Iris pigment epithelial cell (primary cell): ENCODE measurements at regions not wholly inside any gene's neighbourhood (a gene's known extent, or its start where the extent isn't known, plus 50 kb on each side); places are given as distances from the start of the nearest gene placed in this dataset.
"Not testable (repeated sequence)": the region's sequence is repeated elsewhere in the genome, so short reads cannot be mapped to it uniquely, and the experiment has no call there.

Source experiments
- DNase-seq: peaks from one replicate; pipeline ENCODE4 v3.0.0-alpha.2; 2011; ENCODE audit warnings: low read depth

DNA sequence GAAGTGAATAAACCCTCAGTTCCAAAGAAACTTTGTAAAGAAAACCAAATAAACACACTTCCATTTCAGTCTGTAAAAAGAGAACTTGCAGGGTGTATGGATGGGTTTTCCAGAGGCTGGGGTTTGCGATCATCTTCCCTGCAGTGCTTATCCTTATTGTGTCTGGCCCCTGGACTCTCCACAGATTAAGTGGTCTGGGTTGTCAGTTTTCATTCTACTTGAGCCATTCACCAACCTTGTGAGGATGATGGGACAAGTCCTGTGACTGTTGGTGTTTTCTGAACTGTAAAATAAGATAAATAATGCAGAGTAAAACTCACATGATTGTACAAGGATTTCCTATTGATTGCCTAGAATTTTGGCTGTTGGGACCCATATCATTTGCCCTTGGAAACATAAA lies 166.1 kb upstream of the MOCS2 start:
- DNase-seq: no peak

DNA sequence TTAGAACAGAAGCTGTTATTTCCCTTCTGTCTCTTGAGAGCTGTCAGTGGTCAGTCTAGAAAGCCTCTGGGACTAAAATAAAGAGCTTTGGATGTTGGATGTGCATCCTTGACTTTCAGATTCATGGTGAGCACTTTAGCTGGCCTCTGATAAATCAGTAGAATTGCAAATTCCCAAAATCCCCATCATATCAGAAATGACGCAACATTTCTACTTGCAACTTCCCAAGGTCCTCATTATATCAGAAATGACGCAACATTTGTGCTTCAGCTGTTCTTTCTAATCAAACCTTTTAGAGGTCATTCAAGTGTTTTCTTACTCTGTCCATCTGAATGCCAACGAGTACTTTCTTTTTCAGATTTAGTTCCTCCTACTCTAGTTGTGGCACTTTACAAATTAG lies 167.3 kb upstream of the MOCS2 start:
- peak; percentile 42 for DNase-seq

DNA sequence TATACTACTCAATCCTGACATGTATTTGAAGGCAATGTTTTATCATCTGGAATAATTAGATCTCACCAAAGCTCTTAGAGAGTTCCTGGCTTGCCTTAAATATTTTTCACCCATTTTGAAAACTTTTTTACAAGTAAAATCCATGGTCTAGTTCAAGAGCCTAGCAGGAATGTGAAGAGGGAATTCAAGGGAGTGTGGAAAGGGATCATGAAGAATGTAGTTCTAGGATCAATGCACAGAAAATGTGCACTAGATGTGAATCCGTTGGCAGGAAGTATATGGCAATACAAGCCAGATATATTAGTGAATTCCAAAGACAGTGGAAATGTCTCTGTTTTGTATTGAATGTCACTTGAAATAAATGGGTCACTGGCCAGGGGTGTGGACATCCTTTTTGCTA lies 167.9 kb upstream of the MOCS2 start:
- no peak for DNase-seq

DNA sequence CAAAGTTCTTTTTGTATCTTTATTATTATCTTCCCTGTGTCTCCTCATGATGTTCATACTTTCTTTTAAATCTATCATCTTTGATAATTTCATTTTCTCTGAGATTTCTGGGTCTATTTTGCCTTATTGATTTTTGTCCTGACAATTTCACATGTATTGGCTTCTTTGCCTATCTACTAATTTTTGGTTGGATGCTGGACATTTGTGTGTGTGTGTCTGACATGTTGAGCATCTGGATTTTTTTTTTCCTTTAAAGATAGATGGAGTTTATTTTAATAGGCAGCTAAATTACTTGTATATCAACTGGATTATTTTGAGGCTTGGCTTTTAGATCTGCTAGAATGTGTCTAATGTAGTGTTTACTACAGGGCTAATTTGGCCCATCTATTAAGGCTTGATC lies 178.0 kb upstream of the MOCS2 start:
- no peak for DNase-seq

DNA sequence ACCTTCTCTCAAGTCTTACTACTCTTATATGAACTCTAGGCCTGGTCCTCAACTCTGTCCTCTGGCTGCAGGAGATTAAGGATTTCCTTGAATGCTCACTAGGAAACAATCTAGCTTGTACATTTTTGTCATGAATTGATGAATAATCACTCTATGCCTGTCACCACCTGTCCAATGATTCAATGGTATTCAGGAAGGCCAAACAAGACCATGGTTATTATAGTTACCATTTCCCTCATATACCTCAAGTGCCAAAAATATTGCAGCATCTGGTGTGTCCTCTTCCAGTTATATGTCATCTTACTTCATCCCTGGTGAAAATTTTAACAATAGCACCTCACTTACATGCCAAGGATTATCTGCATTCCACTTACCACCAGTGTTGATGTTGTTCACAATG lies 179.0 kb upstream of the MOCS2 start:
- DNase-seq: no peak

DNA sequence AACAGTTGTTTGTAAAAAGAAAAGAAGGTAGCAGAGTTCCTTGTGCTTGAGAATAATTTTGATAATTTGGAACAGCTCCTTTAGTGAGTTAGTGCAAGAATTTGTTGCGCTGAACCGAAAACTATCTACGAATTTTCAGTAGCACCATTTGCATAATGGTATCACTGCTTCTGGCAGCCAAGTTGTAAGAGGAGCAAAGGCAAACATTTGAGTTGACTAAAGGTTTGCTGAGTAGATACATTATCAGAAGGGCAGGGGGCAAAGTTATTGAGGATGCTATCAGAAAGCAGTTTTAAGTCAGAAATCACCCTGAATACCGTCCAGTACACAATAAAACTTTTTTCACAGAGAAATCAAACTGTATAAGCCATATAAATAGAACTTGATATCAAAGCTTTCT lies 181.5 kb upstream of the MOCS2 start:
- no peak for DNase-seq

DNA sequence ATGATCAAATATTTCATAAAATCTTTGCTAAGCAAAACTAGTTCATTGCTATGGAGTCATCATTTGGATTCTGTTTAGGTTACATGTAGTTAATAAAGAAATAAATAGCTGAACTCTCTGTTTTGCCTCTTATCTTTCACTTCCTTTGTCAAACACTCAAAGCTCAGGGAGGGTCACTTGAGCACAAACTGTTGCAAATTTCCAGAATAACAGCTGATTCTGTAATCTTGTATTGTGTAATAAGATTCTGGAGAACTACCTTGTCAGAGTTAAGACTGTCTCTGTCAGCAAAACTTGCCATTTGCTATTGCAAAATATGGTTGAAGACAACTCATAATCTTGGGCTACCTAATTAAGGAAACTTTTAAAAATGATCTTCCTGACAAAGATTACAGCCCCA lies 182.0 kb upstream of the MOCS2 start:
- peak; percentile 85 for DNase-seq

DNA sequence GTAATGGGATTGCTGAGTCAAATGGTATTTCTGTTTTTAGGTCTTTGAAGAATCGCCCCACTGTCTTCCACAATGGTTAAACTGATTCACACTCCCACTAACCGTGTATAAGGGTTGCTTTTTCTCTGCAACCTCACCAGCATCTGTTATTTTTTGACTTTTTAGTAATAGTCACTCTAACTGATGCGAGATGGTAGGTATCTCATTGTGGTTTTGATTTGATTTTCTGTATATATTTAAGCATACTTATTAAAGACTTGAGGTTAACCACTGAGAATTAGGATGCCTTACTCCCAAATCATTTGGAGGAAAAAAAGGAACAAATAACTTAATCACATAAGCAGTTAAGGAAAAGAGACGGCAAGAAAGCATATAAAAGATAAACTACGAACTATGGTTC lies 181.6 kb upstream of the FST start:
- DNase-seq: peak; percentile 51

DNA sequence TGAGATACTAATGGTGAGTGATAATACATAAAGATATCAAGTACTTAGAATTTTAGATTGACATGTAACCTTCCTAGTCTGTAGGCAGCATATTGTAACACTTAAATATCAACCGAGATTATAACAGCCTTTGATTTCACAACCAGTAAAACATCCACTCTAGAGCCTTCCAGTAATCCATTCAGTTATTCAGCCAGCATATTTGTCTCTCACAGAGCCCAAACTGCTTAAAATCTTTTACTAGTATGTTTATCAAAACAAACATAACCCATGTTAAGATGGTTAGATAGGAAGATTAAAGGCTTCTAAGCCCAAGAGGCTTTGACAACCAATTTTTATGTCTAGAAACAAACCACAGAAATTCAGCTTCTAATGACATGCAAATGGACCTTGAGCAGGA lies 177.9 kb upstream of the FST start:
- DNase-seq: peak; percentile 80

DNA sequence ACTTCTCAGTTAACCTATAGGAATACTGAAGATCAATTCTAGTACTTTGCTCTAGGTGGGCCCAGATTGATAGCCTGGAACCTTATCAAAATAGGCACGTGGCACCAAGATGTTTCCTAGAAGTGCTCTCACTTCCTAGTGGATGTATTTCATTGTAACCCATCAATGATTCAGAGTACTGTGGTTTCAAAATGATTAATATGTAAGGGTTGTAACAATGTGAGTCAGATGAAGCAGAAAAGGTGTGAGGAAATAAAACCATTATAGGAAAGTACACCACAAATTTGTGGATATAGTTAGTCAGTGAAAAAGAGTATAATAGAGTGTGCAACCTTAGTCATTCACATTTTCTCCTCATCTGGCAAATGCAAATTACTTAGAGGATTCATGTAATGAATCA lies 177.3 kb upstream of the FST start:
- peak; percentile 82 for DNase-seq

DNA sequence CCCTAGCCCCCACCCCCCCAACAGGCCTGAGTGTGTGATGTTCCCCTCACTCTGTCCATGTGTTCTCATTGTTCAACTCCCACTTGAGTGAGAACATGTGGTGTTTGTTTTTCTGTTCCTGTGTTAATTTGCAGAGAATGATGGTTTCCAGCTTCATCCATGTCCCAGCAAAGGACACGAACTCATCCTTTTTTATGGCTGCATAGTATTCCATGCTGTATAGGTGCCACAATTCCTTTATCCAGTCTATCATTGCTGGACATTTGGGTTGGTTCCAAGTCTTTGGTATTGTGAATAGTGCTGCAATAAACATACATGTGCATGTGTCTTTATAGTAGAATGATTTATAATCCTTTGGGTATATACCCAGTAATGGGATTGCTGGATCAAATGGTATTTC lies 175.1 kb upstream of the FST start:
- DNase-seq: not testable (repeated sequence)

DNA sequence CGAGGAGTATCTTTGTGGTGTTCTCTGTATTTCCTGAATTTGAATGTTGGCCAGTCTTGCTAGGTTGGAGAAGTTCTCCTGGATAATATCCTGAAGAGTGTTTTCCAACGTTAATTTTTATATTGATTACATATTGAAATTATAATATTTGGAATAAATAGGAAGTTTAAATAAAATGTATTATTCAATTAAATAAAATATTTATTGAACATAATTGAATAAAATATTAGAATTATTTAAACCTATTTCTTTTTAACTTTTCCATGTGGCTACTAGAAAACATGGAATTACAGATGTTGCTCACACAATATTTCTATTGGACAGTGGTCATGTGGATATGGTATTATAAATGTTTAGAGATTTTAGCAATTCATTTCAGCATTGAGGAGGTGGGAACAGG lies 170.8 kb upstream of the FST start:
- no peak for DNase-seq

DNA sequence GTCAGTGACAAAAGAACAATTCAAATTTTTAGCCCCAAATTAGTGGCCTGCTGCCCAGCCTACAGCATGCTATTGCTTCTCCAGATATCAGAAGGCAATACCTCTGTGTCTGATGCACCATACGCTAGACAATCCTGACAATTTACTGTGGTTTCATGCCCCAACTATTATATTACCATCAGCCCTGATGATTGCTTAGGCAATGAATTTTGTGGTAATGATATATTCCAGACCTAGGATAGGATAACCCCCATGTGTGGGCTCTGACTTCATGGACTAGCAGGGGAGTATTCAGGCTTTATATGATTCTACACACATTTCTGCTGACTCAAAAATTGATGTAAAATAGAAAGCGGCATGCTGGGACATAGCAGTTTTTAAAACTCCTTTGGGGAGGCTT lies 168.7 kb upstream of the FST start:
- no peak for DNase-seq

DNA sequence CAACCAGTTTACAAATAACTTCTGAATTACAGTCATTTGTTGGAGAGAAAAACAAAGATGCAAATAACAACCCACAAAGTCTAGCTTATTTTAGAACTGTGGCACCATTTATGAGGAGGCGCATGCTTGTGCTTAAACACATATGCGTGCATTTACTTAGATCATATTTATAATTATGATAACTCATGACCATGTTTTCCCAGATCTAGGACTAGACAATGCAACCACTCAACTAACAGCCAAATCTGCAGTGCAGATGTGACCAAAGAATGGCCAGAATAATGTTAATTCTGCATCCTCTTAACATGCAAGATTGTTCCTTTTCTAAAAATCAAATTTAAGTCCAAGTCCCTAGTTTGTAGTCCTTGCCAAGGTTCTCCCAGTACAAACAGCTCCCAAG lies 167.3 kb upstream of the FST start:
- no peak for DNase-seq

DNA sequence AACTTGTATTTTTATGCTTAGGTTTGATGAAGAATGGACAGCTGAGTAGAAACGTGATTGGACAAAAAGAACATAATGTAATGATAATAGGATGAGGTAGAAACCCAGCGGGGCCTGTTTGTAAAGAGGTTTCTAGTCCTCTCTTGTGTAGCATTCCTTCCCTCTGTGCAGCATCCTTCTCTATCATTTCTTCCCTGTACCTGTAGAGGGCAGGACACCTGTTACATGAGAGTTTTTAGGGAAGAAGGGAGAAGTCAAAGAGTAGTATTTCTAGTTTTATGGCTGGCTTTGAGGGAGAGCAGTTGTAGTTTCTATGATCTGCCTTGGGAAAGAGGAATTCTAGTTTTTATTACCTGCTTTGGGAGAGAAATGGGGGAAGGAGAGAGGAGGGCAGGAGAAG lies 162.1 kb upstream of the FST start:
- DNase-seq: no peak

DNA sequence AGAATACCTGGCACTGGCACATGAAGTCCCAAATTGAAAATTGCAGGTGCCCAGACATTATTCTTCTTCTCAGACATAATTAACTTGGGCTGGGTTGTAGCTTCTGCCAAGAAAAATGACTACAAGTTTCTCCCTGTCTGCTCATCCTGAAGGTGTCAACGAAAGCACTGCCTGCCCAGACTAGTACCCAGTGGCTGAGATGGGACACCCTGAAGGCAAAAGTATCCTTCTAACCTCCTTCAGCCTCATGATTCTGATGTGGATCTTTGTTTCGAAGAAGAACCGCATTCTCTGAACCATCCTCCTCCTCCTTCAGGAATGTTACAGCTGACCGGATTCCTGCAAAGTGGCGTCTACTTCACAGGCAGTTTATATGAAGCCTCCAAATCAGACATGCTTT lies 161.1 kb upstream of the FST start:
- DNase-seq: no peak

DNA sequence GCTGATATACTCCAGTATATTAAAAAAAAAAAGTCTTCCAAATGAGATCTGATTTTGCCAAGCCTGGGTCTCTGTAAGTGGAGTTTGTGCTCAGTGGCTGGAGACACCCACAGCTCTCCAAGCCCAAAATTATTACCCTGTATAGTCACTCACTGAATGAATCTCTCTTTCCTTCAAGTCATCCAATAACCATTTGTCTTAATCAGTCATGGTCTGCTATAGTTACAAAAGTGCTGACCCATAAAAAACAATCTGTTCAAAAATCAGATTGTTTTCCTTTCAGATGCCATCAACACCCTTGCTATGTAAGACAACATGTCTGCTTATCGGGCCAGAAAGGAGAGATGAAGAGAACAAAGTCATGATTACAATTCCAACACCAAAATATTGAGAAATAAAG lies 159.4 kb upstream of the FST start:
- DNase-seq: no peak

DNA sequence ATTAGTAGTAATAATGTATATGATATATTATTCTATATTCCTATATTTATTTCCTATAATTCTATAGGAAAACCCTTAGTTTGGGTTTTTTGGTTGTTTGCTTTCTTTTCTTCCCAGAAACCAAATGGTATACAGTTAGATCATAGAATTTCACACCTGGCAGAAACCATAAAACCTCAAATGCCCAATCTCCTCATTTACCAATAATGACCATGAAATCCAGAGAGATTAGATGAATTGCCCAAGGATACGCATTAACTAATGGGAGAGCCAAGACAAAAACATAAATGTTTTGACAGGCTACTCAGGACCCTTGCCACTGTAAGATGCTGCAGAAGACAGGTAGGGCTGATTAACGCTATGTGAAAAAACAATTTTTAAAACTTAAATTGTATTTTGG lies 158.7 kb upstream of the FST start:
- no peak for DNase-seq

DNA sequence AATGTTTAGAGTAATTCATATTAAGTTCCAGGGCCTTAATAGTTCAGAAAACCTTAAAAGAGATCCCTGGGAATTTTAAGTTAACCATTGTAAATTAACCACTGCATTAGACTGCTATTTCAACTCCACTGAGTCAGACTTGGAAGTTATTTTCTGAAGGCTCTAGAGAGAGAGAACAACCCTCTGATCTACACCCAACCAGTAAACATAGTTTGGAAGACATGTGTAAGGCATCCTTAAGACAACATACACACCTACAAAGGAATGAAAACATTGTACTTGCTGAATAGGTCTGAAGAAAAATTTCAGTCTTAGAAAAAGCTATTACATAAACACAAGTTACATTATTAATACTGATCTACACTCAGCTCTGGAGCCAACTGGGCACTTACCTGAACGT lies 158.2 kb upstream of the FST start:
- peak; percentile 45 for DNase-seq

DNA sequence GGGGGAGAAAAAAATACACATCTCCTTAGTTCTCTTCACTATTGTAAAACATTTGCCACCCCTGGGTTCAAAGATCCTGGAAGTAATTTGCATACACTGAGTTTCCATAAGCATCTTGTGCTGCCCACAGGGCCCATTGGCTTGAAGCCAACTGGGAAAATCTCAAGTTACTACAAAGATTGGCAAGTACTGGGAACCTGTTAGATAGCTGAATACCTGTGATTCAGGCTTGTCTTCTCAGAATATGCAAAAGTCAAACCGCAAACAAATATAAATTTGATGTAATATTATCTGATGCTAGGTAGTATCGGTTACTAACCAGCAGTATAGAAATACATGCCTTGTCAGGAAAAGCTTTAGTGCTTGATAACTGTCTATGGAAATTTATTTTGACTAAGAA lies 156.9 kb upstream of the FST start:
- no peak for DNase-seq

DNA sequence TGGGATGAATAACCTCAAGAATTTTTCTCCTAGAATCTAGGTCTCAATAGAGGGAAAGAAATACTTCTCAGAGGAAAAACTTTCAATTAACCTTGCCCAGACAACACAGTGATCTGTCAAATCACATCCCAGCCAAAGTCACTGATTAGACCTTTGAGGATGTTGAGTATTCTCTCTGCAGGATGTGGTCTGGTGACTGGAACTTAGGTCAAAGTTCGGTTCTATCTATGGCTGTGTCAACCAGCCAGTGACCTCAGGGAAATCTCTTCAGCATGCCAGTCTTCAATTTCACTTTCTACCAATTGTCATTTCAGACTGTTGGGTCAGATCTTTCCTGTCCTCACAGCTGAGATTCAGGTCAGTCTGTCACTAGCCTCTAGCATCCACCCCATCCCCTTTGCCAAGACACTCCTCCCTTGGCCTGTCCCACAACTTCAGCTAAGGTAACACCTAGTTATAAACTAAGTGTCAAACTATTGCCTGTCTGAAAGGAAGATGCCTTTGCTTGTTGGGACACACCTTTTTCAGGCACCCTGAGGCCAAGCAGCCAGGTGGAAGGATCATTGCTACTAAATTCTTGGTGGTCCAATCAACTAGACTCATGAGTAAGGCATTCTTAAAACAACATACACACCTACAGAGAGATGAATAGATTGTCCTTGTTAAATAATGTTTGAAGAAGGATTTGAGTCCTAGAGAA lies 156.3 kb upstream of the FST start:
- no peak for DNase-seq

DNA sequence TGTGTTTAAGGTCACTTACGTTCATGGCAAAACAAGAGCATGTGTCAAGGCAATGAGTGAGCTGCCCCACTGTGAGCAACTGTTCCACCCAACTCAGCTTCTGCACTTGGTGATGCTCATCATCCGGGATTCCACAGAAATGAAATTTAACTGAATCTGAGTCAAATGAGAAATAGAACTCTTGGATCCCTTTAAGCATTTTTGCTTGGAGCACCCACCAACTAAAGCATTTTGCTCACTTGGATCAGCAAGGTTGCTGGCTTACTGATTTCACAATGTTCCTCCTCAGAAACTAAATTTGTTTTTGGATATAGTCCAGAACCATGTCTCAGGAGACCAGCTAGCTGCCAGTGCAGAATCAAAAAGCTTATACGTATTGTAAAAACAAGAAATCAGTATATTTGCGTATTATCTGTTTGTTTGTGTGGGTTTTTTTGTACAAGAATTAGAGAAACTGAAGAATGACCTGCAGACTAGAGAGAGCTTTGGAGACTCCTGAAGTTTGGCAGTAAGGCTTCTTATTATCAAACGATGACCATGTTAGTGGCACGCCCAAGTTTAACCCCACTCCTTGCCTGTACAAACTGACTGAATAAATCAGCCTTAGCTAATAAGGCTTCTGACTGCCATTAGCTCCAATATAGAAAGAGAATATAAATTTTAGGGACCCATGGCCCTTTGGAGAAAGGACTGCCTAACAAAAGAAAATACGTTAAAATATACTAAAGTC lies 153.8 kb upstream of the FST start:
- DNase-seq: peak; percentile 52

DNA sequence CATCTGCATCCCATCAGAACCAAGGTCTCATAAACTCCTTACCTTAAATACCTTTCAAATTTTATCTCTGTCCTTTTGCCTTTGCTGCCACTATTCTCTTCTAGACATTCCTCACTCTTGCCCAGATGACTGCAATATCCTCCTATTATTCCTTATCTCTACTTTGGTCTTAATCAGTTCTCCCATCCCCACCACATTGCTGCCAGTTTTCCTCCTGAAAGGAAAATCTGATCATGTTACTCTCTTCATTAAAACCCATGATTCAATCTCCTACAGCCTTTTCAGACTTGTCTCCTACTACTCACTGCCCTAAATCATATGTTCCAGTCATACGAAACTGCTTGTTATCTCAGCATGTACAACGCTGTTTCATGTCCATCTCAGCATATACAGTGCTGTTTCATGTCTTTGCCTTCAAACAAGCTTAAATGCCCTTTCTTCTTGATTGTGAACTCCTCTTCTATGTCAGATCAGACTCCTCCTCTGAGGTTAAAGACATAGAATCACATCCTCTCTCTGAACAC lies 152.6 kb upstream of the FST start:
- no peak for DNase-seq

DNA sequence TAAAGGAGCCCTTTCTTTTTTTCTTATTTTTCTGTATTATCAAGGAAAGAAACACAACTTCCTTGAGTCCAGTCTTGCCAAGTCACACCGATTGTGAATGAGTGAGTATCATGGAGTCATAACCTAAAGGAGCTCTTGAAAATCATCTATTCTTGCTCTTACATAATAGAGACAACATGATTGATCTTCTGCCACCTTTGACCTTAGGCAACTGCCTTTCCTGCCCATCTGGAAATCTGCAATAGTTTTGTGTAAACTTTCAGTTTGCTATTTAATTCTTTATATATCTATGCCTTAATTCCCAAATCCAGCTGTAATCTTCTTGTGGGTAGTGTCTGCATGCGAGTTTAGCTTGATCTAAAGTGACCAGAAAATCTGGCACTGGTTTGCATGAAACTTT lies 149.9 kb upstream of the FST start:
- DNase-seq: no peak
